H1 (cell line): ENCODE measurements at regions not wholly inside any gene's neighbourhood (a gene's known extent, or its start where the extent isn't known, plus 50 kb on each side); places are given as distances from the start of the nearest gene placed in this dataset.

Experiments used
- CTCF ChIA-PET: fragments of 300-600 bp; sonication (Branson Sonifier 250); formaldehyde crosslinking; loops from one replicate; lab custom pipeline; 2021; ENCODE audit not compliant: partially characterized antibody; lab: Charles Lee
- POLR2A ChIA-PET: fragments of 300-600 bp; sonication (Branson Sonifier 250); formaldehyde crosslinking; loops from one replicate; lab custom pipeline; 2021; ENCODE audit warnings: inconsistent platforms; ENCODE audit not compliant: partially characterized antibody; lab: Charles Lee
- DNase-seq, 2 experiments: peaks; one replicate each; pipeline versions ENCODE4 v3.0.0 to v3.0.0-alpha.2; 2010 to 2022; ENCODE audit warnings: low spot score in 2 of 2, low read depth in 1 of 2, mixed read lengths in 1 of 2
- FAIRE-seq: peaks from 2 replicates; lab custom pipeline; 2011; peaks lifted over from hg19 to GRCh38; lab: Jason Lieb, UNC
- H2AFZ ChIP-seq: 2 replicates; pipeline ENCODE4 v1.8.1; 2012; ENCODE audit warnings: low read length, inconsistent platforms
- H2AK5ac ChIP-seq: 2 replicates; pipeline ENCODE4 v1.6.1; 2013; ENCODE audit warnings: low read depth, low read length
- H2BK120ac ChIP-seq: replicated peaks from 2 replicates; pipeline ENCODE3; 2013; ENCODE audit warnings: low read depth, low read length, inconsistent platforms
- H2BK12ac ChIP-seq: 2 replicates; pipeline ENCODE4 v1.6.1; 2013; ENCODE audit warnings: low read depth, low read length
- H2BK15ac ChIP-seq: 2 replicates; pipeline ENCODE4 v1.6.1; 2013; ENCODE audit warnings: low read length
- H2BK20ac ChIP-seq: 2 replicates; pipeline ENCODE4 v1.6.1; 2013; ENCODE audit warnings: low read length
- H2BK5ac ChIP-seq: 2 replicates; pipeline ENCODE4 v1.6.1; 2013; ENCODE audit warnings: low read depth, low read length
- H3K14ac ChIP-seq: 2 replicates; pipeline ENCODE4 v1.6.1; 2013; ENCODE audit warnings: inconsistent platforms; ENCODE audit not compliant: insufficient read length
- H3K18ac ChIP-seq: 2 replicates; pipeline ENCODE4 v1.6.1; 2013; ENCODE audit warnings: low read length; ENCODE audit errors: extremely low read depth
- H3K23ac ChIP-seq: 2 replicates; pipeline ENCODE4 v1.6.1; 2013; ENCODE audit warnings: inconsistent platforms; ENCODE audit not compliant: insufficient read length
- H3K23me2 ChIP-seq: 2 replicates; pipeline ENCODE4 v1.6.1; 2013; ENCODE audit warnings: low read depth, low read length
- H3K27ac ChIP-seq: 2 replicates; pipeline ENCODE4 v1.6.1; 2011; ENCODE audit warnings: low read depth, low read length, inconsistent platforms
- H3K27me3 ChIP-seq, 4 experiments: replicated peaks in 1 of 4; 1 replicate in 1 of 4; 2 replicates in 3 of 4; pipeline versions ENCODE4 v1.6.1 to v1.8.1; 2011 to 2013; ENCODE audit warnings: low read length in 3 of 4, mild to moderate bottlenecking in 3 of 4, inconsistent platforms in 2 of 4, mixed read lengths in 2 of 4, moderate library complexity in 1 of 4; ENCODE audit not compliant: control insufficient read depth in 3 of 4, insufficient read depth in 3 of 4; ENCODE audit errors: extremely low read depth in 1 of 4
- H3K36me3 ChIP-seq, 4 experiments: 2 replicates each; pipeline versions ENCODE4 v1.6.1 to v1.8.1; 2011 to 2013; ENCODE audit warnings: mild to moderate bottlenecking in 4 of 4, low read length in 3 of 4, moderate library complexity in 2 of 4, control low read depth in 1 of 4, inconsistent platforms in 1 of 4; ENCODE audit not compliant: insufficient read depth in 4 of 4, control insufficient read depth in 2 of 4
- H3K4ac ChIP-seq: replicated peaks from 2 replicates; pipeline ENCODE3; 2013; ENCODE audit warnings: low read length, low read depth, mixed read lengths, inconsistent platforms; ENCODE audit not compliant: insufficient read length
- H3K4me1 ChIP-seq, 4 experiments: replicated peaks in 1 of 4; 1 replicate in 1 of 4; 2 replicates in 3 of 4; pipeline versions ENCODE4 v1.6.1 to v1.8.1; 2011 to 2013; ENCODE audit warnings: low read length in 3 of 4, inconsistent platforms in 2 of 4, mixed read lengths in 1 of 4; ENCODE audit not compliant: insufficient read depth in 4 of 4, control insufficient read depth in 3 of 4
- H3K4me2 ChIP-seq, 2 experiments: 2 replicates each; pipeline versions ENCODE4 v1.6.1 to v1.8.1; 2011 to 2013; ENCODE audit warnings: low read depth in 2 of 2, low read length in 2 of 2, control low read depth in 1 of 2, inconsistent platforms in 1 of 2, mild to moderate bottlenecking in 1 of 2; ENCODE audit not compliant: insufficient read depth in 1 of 2
- H3K4me3 ChIP-seq, 4 experiments: fragments of 200-600, 300-600 bp in 1 of 4; sonication (generic), shearing (Covaris generic), sonication (Bioruptor Twin) in 1 of 4; 2 replicates each; pipeline versions ENCODE4 v1.5.1 to v1.8.1; 2011 to 2016; ENCODE audit warnings: low read length in 4 of 4, low read depth in 3 of 4, control low read depth in 2 of 4, inconsistent platforms in 2 of 4, mild to moderate bottlenecking in 2 of 4, mixed read lengths in 1 of 4, moderate library complexity in 1 of 4; ENCODE audit not compliant: insufficient read depth in 2 of 4; ENCODE audit errors: extremely low read depth in 1 of 4
- H3K56ac ChIP-seq: replicated peaks from 2 replicates; pipeline ENCODE3; 2013; ENCODE audit warnings: low read depth, mild to moderate bottlenecking, mixed read lengths, low read length, inconsistent platforms; ENCODE audit not compliant: insufficient read length
- H3K79me1 ChIP-seq: 2 replicates; pipeline ENCODE4 v1.6.1; 2013; ENCODE audit warnings: low read depth, low read length, control low read depth
- H3K79me2 ChIP-seq, 2 experiments: 2 replicates each; pipeline versions ENCODE4 v1.6.1 to v1.8.1; 2012 to 2013; ENCODE audit warnings: low read length in 2 of 2, mild to moderate bottlenecking in 2 of 2, inconsistent platforms in 1 of 2; ENCODE audit not compliant: insufficient read depth in 2 of 2, control insufficient read depth in 1 of 2
- H3K9ac ChIP-seq, 4 experiments: replicated peaks in 1 of 4; 1 replicate in 1 of 4; 2 replicates in 3 of 4; pipeline versions ENCODE4 v1.6.1 to v1.8.1; 2011 to 2013; ENCODE audit warnings: low read depth in 3 of 4, low read length in 3 of 4, control low read depth in 2 of 4, mild to moderate bottlenecking in 2 of 4, moderate library complexity in 2 of 4, inconsistent platforms in 1 of 4; ENCODE audit errors: extremely low read depth in 1 of 4
- H3K9me3 ChIP-seq, 2 experiments: 2 replicates each; pipeline versions ENCODE4 v1.6.1 to v1.8.1; 2012 to 2013; ENCODE audit warnings: mild to moderate bottlenecking in 2 of 2, moderate library complexity in 2 of 2, control low read depth in 1 of 2, inconsistent platforms in 1 of 2, low read depth in 1 of 2, low read length in 1 of 2, mixed read lengths in 1 of 2; ENCODE audit not compliant: insufficient read depth in 2 of 2
- H4K20me1 ChIP-seq, 2 experiments: replicated peaks in 1 of 2; 2 replicates each; pipeline versions ENCODE3 to v1.8.1; 2011 to 2013; ENCODE audit warnings: inconsistent platforms in 2 of 2, low read length in 2 of 2, mild to moderate bottlenecking in 1 of 2; ENCODE audit not compliant: insufficient read depth in 2 of 2, control insufficient read depth in 1 of 2
- H4K5ac ChIP-seq: 2 replicates; pipeline ENCODE4 v1.6.1; 2013; ENCODE audit warnings: low read length, low read depth, mixed read lengths, inconsistent platforms; ENCODE audit not compliant: insufficient read length
- H4K8ac ChIP-seq: 2 replicates; pipeline ENCODE4 v1.8.0; 2013; ENCODE audit warnings: mild to moderate bottlenecking, moderate library complexity, low read length, inconsistent platforms; ENCODE audit not compliant: insufficient read depth; ENCODE audit errors: extremely low read depth
- H4K91ac ChIP-seq: replicated peaks from 2 replicates; pipeline ENCODE3; 2013; ENCODE audit warnings: low read length, mixed read lengths, inconsistent platforms; ENCODE audit not compliant: insufficient read length
- SP4 ChIP-seq: IDR thresholded peaks from 2 replicates; pipeline ENCODE4 v1.6.1; 2012; ENCODE audit warnings: low read length, inconsistent platforms
- WGBS, 2 experiments: shearing (Covaris generic) in 1 of 2; methylation state at CpG; one replicate each; pipeline versions ENCODE4 v1.1.6 to v1.1.7; 2013 to 2015; ENCODE audit warnings: low lambda C conversion rate in 2 of 2, mixed read lengths in 2 of 2, inconsistent platforms in 1 of 2, low coverage in 1 of 2, missing lambda C conversion rate in 1 of 2; ENCODE audit not compliant: insufficient replicate concordance in 2 of 2, insufficient coverage in 1 of 2, insufficient read length in 1 of 2; ENCODE audit errors: extremely low coverage in 1 of 2, missing lambda C conversion rate in 1 of 2; 5-methylcytosine and 5-hydroxymethylcytosine counted together
- TF ChIP-seq, protein P1 (sequence below): IDR thresholded peaks from 2 replicates; pipeline ENCODE4 v1.6.1; 2012; ENCODE audit warnings: inconsistent platforms

DNA sequence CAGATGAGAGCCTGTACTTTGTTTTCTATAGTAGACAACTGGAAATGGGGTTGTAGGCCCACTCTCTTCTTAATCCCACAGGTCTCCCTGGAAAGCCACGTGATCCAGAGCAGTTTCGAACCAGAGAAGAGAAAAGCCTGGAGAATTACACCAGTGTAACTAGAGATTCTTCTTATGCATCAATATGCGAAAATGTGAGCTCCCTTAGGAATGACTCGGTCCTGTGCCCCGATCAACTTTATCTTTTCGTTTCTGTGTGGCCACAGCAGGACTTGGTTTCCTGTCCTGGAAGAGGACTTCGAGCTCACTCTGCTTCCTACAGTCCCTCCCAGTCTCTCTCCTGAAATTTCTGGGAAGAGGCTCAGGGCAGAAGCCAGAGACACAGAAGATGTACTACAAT, 73.8 kb upstream of the TPM1 start:
- Histone ChIP-seq H3K36me3 (no peaks in the 10 kb centered on the region), H3K23me2 (no peaks in the 10 kb centered on the region), H3K27me3 (no peaks in the 10 kb centered on the region; a peak in 1 of 7 replicates), H3K4me1 (peaks cover 0 to 6% (median 0%) of the 10 kb centered on the region in 4 experiments; a peak in 1 of 7 replicates), H2BK20ac (no peak overlapping the region), H3K9me3 (no peaks in the 10 kb centered on the region), H2AFZ (peak overlapping the region; percentile 43; the same call in 1 of the 2 replicates), H4K8ac (no peak overlapping the region), H2BK12ac (0 out of 2 replicates have a peak overlapping the region, but pooled peaks have one; percentile 6), H3K79me1 (no peaks in the 10 kb centered on the region), H3K14ac (no peak overlapping the region), H3K4me2 (no peak overlapping the region), H4K20me1 (no peaks in the 10 kb centered on the region), H3K27ac (no peak overlapping the region), H3K23ac (no peak overlapping the region), H3K18ac (no peak overlapping the region), H3K4me3 (no peak overlapping the region), H2BK5ac (no peak overlapping the region), H3K9ac (no peak overlapping the region), H4K5ac (no peak overlapping the region), H2AK5ac (no peak overlapping the region), H2BK15ac (no peak overlapping the region), H3K79me2 (no peaks in the 10 kb centered on the region), H3K4ac (no peak overlapping the region), H3K56ac (no peak overlapping the region), H2BK120ac (no peak overlapping the region), H4K91ac (no peak overlapping the region)
- POLR2A ChIA-PET = interaction anchor here (0.6 to 1.1 kb wide), 2 partner anchors 10 to 79 kb away, joined by 3 to 4 read pairs; no protein-coding TSS in a partner anchor
- 85% methylated on average over 7 of the region's 7 CpGs; no CpG with 5 or more reads in 1 of the 2 experiments for WGBS, 2 experiments
- CTCF ChIA-PET = interaction anchor here (0.8 to 1.3 kb wide), 3 partner anchors 52 to 181 kb away, joined by 3 to 5 read pairs (median 3); no protein-coding TSS in a partner anchor
- FAIRE-seq (no peak), DNase-seq (no peak)
- no peak for TF ChIP-seq SP4
- TF ChIP-seq, protein P1, sequence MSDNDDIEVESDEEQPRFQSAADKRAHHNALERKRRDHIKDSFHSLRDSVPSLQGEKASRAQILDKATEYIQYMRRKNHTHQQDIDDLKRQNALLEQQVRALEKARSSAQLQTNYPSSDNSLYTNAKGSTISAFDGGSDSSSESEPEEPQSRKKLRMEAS = no peak
